ENCODE measurements at regions not wholly inside any gene's neighbourhood (a gene's known extent, or its start where the extent isn't known, plus 50 kb on each side); places are given as distances from the start of the nearest gene placed in this dataset.

- Histone ChIP-seq H3K27ac (ENCODE audit: low read depth in 2 of 2, low read length in 1 of 2) (no peak overlapping the region), H4K20me1 (ENCODE audit: insufficient read depth) (no peaks in the 10 kb centered on the region), H3F3A (replicated peaks; ENCODE audit: insufficient read depth) (no peaks in the 10 kb centered on the region), H3K4me2 (no peak overlapping the region), H3K27me3 (ENCODE audit: insufficient read depth) (no peaks in the 10 kb centered on the region), H2AFZ (ENCODE audit: low read depth) (no peak overlapping the region), H3K9me2 (no peaks in the 10 kb centered on the region), H3K9ac (no peak overlapping the region), H3K4me1 (ENCODE audit: control insufficient read depth in 1 of 2, insufficient read depth in 2 of 2, low read depth in 1 of 2, low read length in 1 of 2) (no peaks in the 10 kb centered on the region), H3K36me3 (replicated peaks in 1 of 2; ENCODE audit: control insufficient read depth in 1 of 2, insufficient read depth in 2 of 2, low read length in 1 of 2) (no peaks in the 10 kb centered on the region), H3K4me3 (ENCODE audit: low read depth in 2 of 2, low read length in 1 of 2) (no peak overlapping the region), H3K9me3 (no peaks in the 10 kb centered on the region), H3K79me2 (ENCODE audit: insufficient read depth) (no peaks in the 10 kb centered on the region)
- 54% methylated on average over 2 of the region's 2 CpGs for WGBS (ENCODE audit: low lambda C conversion rate)
- ChIA-PET POLR2A (no interaction called here), CTCF (interaction anchor here (1.2 kb wide), 1 partner anchor 11 kb away, joined by 3 read pairs; no protein-coding TSS in a partner anchor)
- no peak for DNase-seq
- TF ChIP-seq FOXJ3 (CRISPR knock-in tag; IDR thresholded peaks at IDR 0.05) (no peak), IRF3 (IDR thresholded peaks at IDR 0.05; ENCODE audit: low read depth, low read length) (no peak), TAF1 (IDR thresholded peaks at IDR 0.05; ENCODE audit: borderline replicate concordance, low read depth, low read length) (no peak)
These were observed 690.1 kb upstream of the MAN1A1 start for GRCh38 chr6:120039664-120040063.

- no peak for DNase-seq
- H3K27ac ChIP-seq (ENCODE audit: low read depth in 2 of 2, low read length in 1 of 2) = no peak overlapping the region
- H3K9me3 ChIP-seq = no peaks in the 10 kb centered on the region
- no peaks in the 10 kb centered on the region for H3K27me3 ChIP-seq (ENCODE audit: insufficient read depth)
- no peak overlapping the region for H2AFZ ChIP-seq (ENCODE audit: low read depth)
- POLR2A ChIA-PET = no interaction called here
- H3K36me3 ChIP-seq (replicated peaks in 1 of 2; ENCODE audit: control insufficient read depth in 1 of 2, insufficient read depth in 2 of 2, low read length in 1 of 2) = no peaks in the 10 kb centered on the region
- CTCF ChIA-PET = no interaction called here
- no peak for TF ChIP-seq RXRA (IDR thresholded peaks at IDR 0.05; ENCODE audit: borderline replicate concordance, low read depth)
- no peaks in the 10 kb centered on the region for H3K9me2 ChIP-seq
- no peaks in the 10 kb centered on the region for H3K79me2 ChIP-seq (ENCODE audit: insufficient read depth)
- H3K4me1 ChIP-seq (ENCODE audit: control insufficient read depth in 1 of 2, insufficient read depth in 2 of 2, low read depth in 1 of 2, low read length in 1 of 2) = no peaks in the 10 kb centered on the region
- H3K4me2 ChIP-seq = no peak overlapping the region
- H4K20me1 ChIP-seq (ENCODE audit: insufficient read depth) = no peaks in the 10 kb centered on the region
- H3K9ac ChIP-seq = no peak overlapping the region
- H3K4me3 ChIP-seq (ENCODE audit: low read depth in 2 of 2, low read length in 1 of 2) = no peak overlapping the region
- 77% methylated on average over 2 of the region's 2 CpGs for WGBS (ENCODE audit: low lambda C conversion rate)
- no peaks in the 10 kb centered on the region for H3F3A ChIP-seq (replicated peaks; ENCODE audit: insufficient read depth)
These were observed 682.3 kb upstream of the MAN1A1 start for GRCh38 chr6:120031837-120032236.

GRCh38 chr6:120026791-120027190 is 677.2 kb upstream of the MAN1A1 start:
- no peak overlapping the region for H3K4me2 ChIP-seq
- no peak overlapping the region for H2AFZ ChIP-seq (ENCODE audit: low read depth)
- H3F3A ChIP-seq (replicated peaks; ENCODE audit: insufficient read depth) = no peaks in the 10 kb centered on the region
- H3K9me2 ChIP-seq = no peaks in the 10 kb centered on the region
- TF ChIP-seq ZBTB33 (IDR thresholded peaks at IDR 0.05; ENCODE audit: borderline replicate concordance, low read depth) = no peak
- no peak for TF ChIP-seq RXRA (IDR thresholded peaks at IDR 0.05; ENCODE audit: borderline replicate concordance, low read depth)
- TF ChIP-seq IRF3 (IDR thresholded peaks at IDR 0.05; ENCODE audit: low read depth, low read length) = no peak
- no peak for TF ChIP-seq NFIC (IDR thresholded peaks at IDR 0.05; ENCODE audit: borderline replicate concordance)
- TF ChIP-seq RFX5 (IDR thresholded peaks at IDR 0.05; ENCODE audit: low read length) = no peak
- no peak for TF ChIP-seq EP300 (IDR thresholded peaks at IDR 0.05; ENCODE audit: borderline replicate concordance in 1 of 2, low read depth in 1 of 2, low read length in 1 of 2)
- no peak for TF ChIP-seq JUND (IDR thresholded peaks at IDR 0.05)
- no peak for TF ChIP-seq FOXJ3 (CRISPR knock-in tag; IDR thresholded peaks at IDR 0.05)
- no peak for TF ChIP-seq SMC3 (IDR thresholded peaks at IDR 0.05; ENCODE audit: low read depth, low read length)
- TF ChIP-seq USF1 (IDR thresholded peaks at IDR 0.05; ENCODE audit: borderline replicate concordance, low read depth) = no peak
- no peak for TF ChIP-seq MEF2A (IDR thresholded peaks at IDR 0.05; ENCODE audit: borderline replicate concordance, low read depth)
- TF ChIP-seq ELF1 (IDR thresholded peaks at IDR 0.05) = no peak
- no peak for TF ChIP-seq POLR2AphosphoS5 (IDR thresholded peaks at IDR 0.05; ENCODE audit: low read depth, low read length)
- no peak for TF ChIP-seq FOXM1 (IDR thresholded peaks at IDR 0.05; ENCODE audit: low read depth)
- TF ChIP-seq PBX3 (IDR thresholded peaks at IDR 0.05) = no peak
- no peak overlapping the region for H3K9ac ChIP-seq
- no peak overlapping the region for H3K27ac ChIP-seq (ENCODE audit: low read depth in 2 of 2, low read length in 1 of 2)
- no peaks in the 10 kb centered on the region for H3K27me3 ChIP-seq (ENCODE audit: insufficient read depth)
- POLR2A ChIA-PET = no interaction called here
- 31% methylated on average over 1 of the region's 1 CpG for WGBS (ENCODE audit: low lambda C conversion rate)
- no peaks in the 10 kb centered on the region for H4K20me1 ChIP-seq (ENCODE audit: insufficient read depth)
- CTCF ChIA-PET = no interaction called here
- DNase-seq = no peak
- no peak overlapping the region for H3K4me3 ChIP-seq (ENCODE audit: low read depth in 2 of 2, low read length in 1 of 2)
- H3K79me2 ChIP-seq (ENCODE audit: insufficient read depth) = no peaks in the 10 kb centered on the region
- H3K9me3 ChIP-seq = no peaks in the 10 kb centered on the region
- no peaks in the 10 kb centered on the region for H3K36me3 ChIP-seq (replicated peaks in 1 of 2; ENCODE audit: control insufficient read depth in 1 of 2, insufficient read depth in 2 of 2, low read length in 1 of 2)
- H3K4me1 ChIP-seq (ENCODE audit: control insufficient read depth in 1 of 2, insufficient read depth in 2 of 2, low read depth in 1 of 2, low read length in 1 of 2) = no peaks in the 10 kb centered on the region
